GM12878 (cell line): ENCODE measurements at regions not wholly inside any gene's neighbourhood (a gene's known extent, or its start where the extent isn't known, plus 50 kb on each side); places are given as distances from the start of the nearest gene placed in this dataset.

Source experiments
- ATAC-seq: fragments of 200-7000 bp; cut with Tn5 transposase; 3 replicates; pipeline ENCODE4 v1.9.1; 2020; ENCODE audit warnings: mild to moderate bottlenecking, moderate library complexity
- BruUV-seq: library from RNA; stranded (reverse); fragments of 400-500 nt; replicated peaks from 2 replicates; lab custom pipeline; 2021; lab: Mats Ljungman, UMichigan
- CTCF ChIA-PET: fragments of 300-600 bp; sonication (Branson Sonifier 250); formaldehyde crosslinking; extraction: SDS; loops from one replicate; lab custom pipeline; 2021; ENCODE audit warnings: inconsistent platforms; lab: Yijun Ruan, JAX
- POLR2A ChIA-PET: fragments of 350-600 bp; formaldehyde crosslinking; extraction: SDS; loops from one replicate; lab custom pipeline; 2021; ENCODE audit warnings: inconsistent platforms; lab: Charles Lee
- RAD21 ChIA-PET: fragments of 300-600 bp; sonication (Branson Sonifier 250); formaldehyde crosslinking; loops from one replicate; lab custom pipeline; 2023; ENCODE audit warnings: antibody characterized with exemption; ENCODE audit not compliant: unreplicated experiment; lab: Charles Lee
- SMC1A ChIA-PET: fragments of 300-600 bp; sonication (Branson Sonifier 250); formaldehyde crosslinking; loops from one replicate; lab custom pipeline; 2023; ENCODE audit not compliant: unreplicated experiment, uncharacterized antibody; lab: Charles Lee
- DNase-seq: peaks from one replicate; pipeline ENCODE4 v3.0.0-alpha.2; 2011; ENCODE audit warnings: low read depth, low spot score
- FAIRE-seq: peaks from 3 replicates; lab custom pipeline; 2011; peaks lifted over from hg19 to GRCh38; lab: Jason Lieb, UNC
- H2AFZ ChIP-seq: 2 replicates; pipeline ENCODE4 v1.6.0; 2011; ENCODE audit warnings: low read depth, low read length, control low read depth; ENCODE audit not compliant: control insufficient read depth
- H3K27ac ChIP-seq: 2 replicates; pipeline ENCODE4 v1.5.1; 2011; ENCODE audit warnings: control low read depth; ENCODE audit not compliant: control insufficient read depth, insufficient read depth
- H3K27me3 ChIP-seq, 2 experiments: replicated peaks in 1 of 2; 2 replicates each; pipeline versions ENCODE4 v1.6.0 to v1.6.1; 2011; ENCODE audit warnings: low read length in 1 of 2; ENCODE audit not compliant: control insufficient read depth in 2 of 2, insufficient read depth in 2 of 2
- H3K36me3 ChIP-seq, 2 experiments: 2 replicates each; pipeline ENCODE4 v1.5.1; 2011; ENCODE audit warnings: low read length in 1 of 2; ENCODE audit not compliant: control insufficient read depth in 2 of 2, insufficient read depth in 2 of 2
- H3K4me1 ChIP-seq: 2 replicates; pipeline ENCODE4 v1.6.1; 2011; ENCODE audit warnings: mild to moderate bottlenecking, low read length, moderate library complexity, mixed read lengths; ENCODE audit not compliant: control insufficient read depth, insufficient read depth
- H3K4me2 ChIP-seq: 2 replicates; pipeline ENCODE4 v1.6.0; 2011; ENCODE audit warnings: control low read depth; ENCODE audit not compliant: control insufficient read depth, insufficient read depth
- H3K4me3 ChIP-seq: fragments of 200-600 bp; sonication (generic); 2 replicates; pipeline ENCODE4 v1.5.1; 2016
- H3K79me2 ChIP-seq: 2 replicates; pipeline ENCODE4 v1.6.0; 2011; ENCODE audit warnings: low read length; ENCODE audit not compliant: control insufficient read depth, insufficient read depth
- H3K9ac ChIP-seq: 2 replicates; pipeline ENCODE4 v1.8.0; 2011; ENCODE audit warnings: low read length, control low read depth, mixed read lengths; ENCODE audit not compliant: control insufficient read depth, insufficient read depth
- H3K9me3 ChIP-seq: replicated peaks from 3 replicates; pipeline ENCODE4 v1.5.1; 2011; ENCODE audit warnings: mild to moderate bottlenecking, low read length; ENCODE audit not compliant: control insufficient read depth, insufficient read depth
- H4K20me1 ChIP-seq: 2 replicates; pipeline ENCODE4 v1.6.0; 2011; ENCODE audit not compliant: control insufficient read depth, insufficient read depth
- BCLAF1 ChIP-seq: fragments of 450-650 bp; IDR thresholded peaks from 2 replicates; pipeline ENCODE4 v1.6.1; 2017; ENCODE audit warnings: antibody characterized with exemption, mild to moderate bottlenecking, moderate library complexity
- CBFB ChIP-seq: IDR thresholded peaks from 2 replicates; pipeline ENCODE4 v1.6.1; 2016; ENCODE audit warnings: antibody characterized with exemption, low read depth
- CREM ChIP-seq: IDR thresholded peaks from 2 replicates; pipeline ENCODE4 v1.6.1; 2014; ENCODE audit warnings: antibody characterized with exemption, low read depth
- FOXK2 ChIP-seq: fragments of 450-650 bp; IDR thresholded peaks from 2 replicates; pipeline ENCODE4 v1.6.1; 2017; ENCODE audit warnings: mild to moderate bottlenecking, moderate library complexity
- HDAC6 ChIP-seq: fragments of 200-600 bp; sonication (generic); IDR thresholded peaks from one replicate; pipeline ENCODE4 v1.8.0; 2017; ENCODE audit warnings: antibody characterized with exemption; ENCODE audit not compliant: unreplicated experiment
- IKZF2 ChIP-seq, 2 experiments: fragments of 450-650 bp; IDR thresholded peaks; 2 replicates each; pipeline ENCODE4 v1.6.1; 2017; ENCODE audit warnings: mild to moderate bottlenecking in 2 of 2, moderate library complexity in 2 of 2
- JUNB ChIP-seq: IDR thresholded peaks from 2 replicates; pipeline ENCODE4 v1.6.1; 2016; ENCODE audit warnings: antibody characterized with exemption, mild to moderate bottlenecking
- PRDM15 ChIP-seq: fragments of 450-650 bp; formaldehyde crosslinking; IDR thresholded peaks from 2 replicates; pipeline ENCODE4 v1.4.0; 2020; ENCODE audit warnings: mild to moderate bottlenecking, moderate library complexity
- RELB ChIP-seq: fragments of 450-650 bp; IDR thresholded peaks from 2 replicates; pipeline ENCODE4 v1.6.1; 2017; ENCODE audit warnings: low read depth, mild to moderate bottlenecking, moderate library complexity
- SREBF2 ChIP-seq: IDR thresholded peaks from 2 replicates; pipeline ENCODE4 v1.6.1; 2012; ENCODE audit warnings: mild to moderate bottlenecking, low read length
- SUZ12 ChIP-seq: fragments of 200-600 bp; sonication (generic); IDR thresholded peaks from one replicate; pipeline ENCODE4 v1.6.1; 2018; ENCODE audit warnings: antibody characterized with exemption, mild to moderate bottlenecking; ENCODE audit not compliant: unreplicated experiment
- TARDBP ChIP-seq: IDR thresholded peaks from 2 replicates; pipeline ENCODE4 v1.6.1; 2016; ENCODE audit warnings: borderline replicate concordance
- YY1 ChIP-seq: IDR thresholded peaks from 2 replicates; pipeline ENCODE4 v1.6.1; 2011; ENCODE audit warnings: low read depth, mild to moderate bottlenecking, low read length
- ZBTB4 ChIP-seq: fragments of 450-650 bp; formaldehyde crosslinking; IDR thresholded peaks from 2 replicates; pipeline ENCODE4 v1.4.0; 2022; ENCODE audit warnings: mild to moderate bottlenecking, moderate library complexity
- WGBS: methylation state at CpG from one replicate; pipeline ENCODE4 v1.1.6; 2016; ENCODE audit warnings: low lambda C conversion rate; ENCODE audit not compliant: insufficient replicate concordance, insufficient coverage; ENCODE audit errors: missing lambda C conversion rate; 5-methylcytosine and 5-hydroxymethylcytosine counted together
- in situ Hi-C: fragments of 300-500 bp; cut with MboI; formaldehyde crosslinking; loops from 9 replicates; pipeline ENCODE4 v1.14.3; 2018; ENCODE audit warnings: mixed read lengths
- intact Hi-C: fragments of 100-400 bp; cut with micrococcal nuclease; formaldehyde crosslinking; loops from one replicate; pipeline ENCODE4 v1.14.2; 2022; ENCODE audit not compliant: unreplicated experiment

GRCh38 chr9:105835721-105836120 is 141.4 kb downstream of the TMEM38B start:
- H3K9me3 ChIP-seq, result no peaks in the 10 kb centered on the region
- no peaks in the 10 kb centered on the region; a peak in 1 of 4 replicates for H3K27me3 ChIP-seq
- intact Hi-C loops, result no loop called here
- WGBS, result 25% methylated on average over 7 of the region's 7 CpGs
- no peak overlapping the region for H2AFZ ChIP-seq
- H3K79me2 ChIP-seq, result no peaks in the 10 kb centered on the region
- POLR2A ChIA-PET, result interaction anchor here (0.7 kb wide), 1 partner anchor 395 kb away, joined by 3 read pairs; no protein-coding TSS in a partner anchor
- FAIRE-seq, result no peak
- in situ Hi-C loops, result no loop called here
- CTCF ChIA-PET, result interaction anchor here (2.9 kb wide), 1 partner anchor 46 kb away, joined by 8 read pairs; no protein-coding TSS in a partner anchor
- no peak for ATAC-seq
- H3K4me1 ChIP-seq, result no peaks in the 10 kb centered on the region
- no TSS peak for BruUV-seq
- no peak overlapping the region for H3K4me3 ChIP-seq
- H3K27ac ChIP-seq, result no peak overlapping the region
- H3K4me2 ChIP-seq, result no peak overlapping the region
- DNase-seq, result no peak
- SMC1A ChIA-PET, result no interaction called here
- H4K20me1 ChIP-seq, result no peaks in the 10 kb centered on the region
- RAD21 ChIA-PET, result no interaction called here
- H3K9ac ChIP-seq, result no peak overlapping the region
- H3K36me3 ChIP-seq, result no peaks in the 10 kb centered on the region
- no peak for TF ChIP-seq FOXK2
- no peak for TF ChIP-seq ZBTB4 (CRISPR knock-in tag)
- TF ChIP-seq BCLAF1, result no peak
- TF ChIP-seq PRDM15 (CRISPR knock-in tag), result no peak
- no peak for TF ChIP-seq HDAC6
- no peak for TF ChIP-seq RELB
- TF ChIP-seq CREM, result no peak
- no peak for TF ChIP-seq YY1
- TF ChIP-seq SUZ12, result no peak
- TF ChIP-seq TARDBP, result no peak
- no peak for TF ChIP-seq IKZF2 (IDR thresholded peaks at IDR 0.05)
- no peak for TF ChIP-seq CBFB
- TF ChIP-seq JUNB, result no peak
- TF ChIP-seq SREBF2, result no peak
